ENCODE measurements at regions not wholly inside any gene's neighbourhood (a gene's known extent, or its start where the extent isn't known, plus 50 kb on each side); places are given as distances from the start of the nearest gene placed in this dataset.

- H3K27ac Mint-ChIP-seq (ENCODE audit: unreplicated experiment): no peak overlapping the region
- no peak for DNase-seq
- no peak overlapping the region for H3K4me3 Mint-ChIP-seq (ENCODE audit: unreplicated experiment)
- no peak for TF ChIP-seq CTCF (IDR thresholded peaks at IDR 0.05; ENCODE audit: partially characterized antibody, unreplicated experiment)
- no peaks in the 10 kb centered on the region for H3K27me3 Mint-ChIP-seq (ENCODE audit: unreplicated experiment)
- no peaks in the 10 kb centered on the region for H3K9me3 Mint-ChIP-seq (ENCODE audit: unreplicated experiment)
- peaks cover 10% of the 10 kb centered on the region for H3K4me1 Mint-ChIP-seq (ENCODE audit: low read depth, unreplicated experiment)
- H3K36me3 Mint-ChIP-seq (ENCODE audit: unreplicated experiment): no peaks in the 10 kb centered on the region
Observed at GRCh38 chr6:153944201-153944600, 94.8 kb upstream of the OPRM1 start.

DNA sequence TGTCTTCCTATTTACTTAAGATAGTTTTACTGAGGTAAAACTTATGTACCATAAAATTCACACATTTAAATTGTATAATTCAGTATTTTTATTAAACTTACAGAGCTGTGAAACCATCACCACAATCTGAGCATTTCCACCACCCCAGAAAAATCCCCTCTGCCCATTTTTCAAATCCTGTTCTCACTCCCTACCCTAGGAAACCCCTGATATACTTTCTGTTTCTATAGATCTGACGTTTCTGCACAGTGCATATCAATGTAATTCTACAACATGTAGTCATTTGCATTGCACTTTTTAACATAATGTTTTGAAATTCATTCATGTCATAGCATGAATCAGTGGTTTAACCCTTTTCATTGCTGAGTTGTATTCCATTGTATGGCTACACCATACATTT is 96.7 kb upstream of the OPRM1 start:
- DNase-seq: no peak

GRCh38 chr6:153941768-153942167 is 97.3 kb upstream of the OPRM1 start:
- H3K9me3 Mint-ChIP-seq (ENCODE audit: unreplicated experiment): no peaks in the 10 kb centered on the region
- no peak overlapping the region for H3K27ac Mint-ChIP-seq (ENCODE audit: unreplicated experiment)
- no peak overlapping the region for H3K4me3 Mint-ChIP-seq (ENCODE audit: unreplicated experiment)
- no peaks in the 10 kb centered on the region for H3K27me3 Mint-ChIP-seq (ENCODE audit: unreplicated experiment)
- no peaks in the 10 kb centered on the region for H3K36me3 Mint-ChIP-seq (ENCODE audit: unreplicated experiment)
- no peak for DNase-seq
- no peak for TF ChIP-seq CTCF (IDR thresholded peaks at IDR 0.05; ENCODE audit: partially characterized antibody, unreplicated experiment)
- peaks cover 10% of the 10 kb centered on the region for H3K4me1 Mint-ChIP-seq (ENCODE audit: low read depth, unreplicated experiment)

More for the DNA sequence above, 96.7 kb upstream of the OPRM1 start:
- Mint-ChIP-seq H3K27ac (ENCODE audit: unreplicated experiment) (no peak overlapping the region), H3K36me3 (ENCODE audit: unreplicated experiment) (no peaks in the 10 kb centered on the region), H3K4me3 (ENCODE audit: unreplicated experiment) (no peak overlapping the region), H3K4me1 (ENCODE audit: low read depth, unreplicated experiment) (peaks cover 10% of the 10 kb centered on the region), H3K27me3 (ENCODE audit: unreplicated experiment) (no peaks in the 10 kb centered on the region), H3K9me3 (ENCODE audit: unreplicated experiment) (no peaks in the 10 kb centered on the region)
- no peak for TF ChIP-seq CTCF (IDR thresholded peaks at IDR 0.05; ENCODE audit: partially characterized antibody, unreplicated experiment)

DNA sequence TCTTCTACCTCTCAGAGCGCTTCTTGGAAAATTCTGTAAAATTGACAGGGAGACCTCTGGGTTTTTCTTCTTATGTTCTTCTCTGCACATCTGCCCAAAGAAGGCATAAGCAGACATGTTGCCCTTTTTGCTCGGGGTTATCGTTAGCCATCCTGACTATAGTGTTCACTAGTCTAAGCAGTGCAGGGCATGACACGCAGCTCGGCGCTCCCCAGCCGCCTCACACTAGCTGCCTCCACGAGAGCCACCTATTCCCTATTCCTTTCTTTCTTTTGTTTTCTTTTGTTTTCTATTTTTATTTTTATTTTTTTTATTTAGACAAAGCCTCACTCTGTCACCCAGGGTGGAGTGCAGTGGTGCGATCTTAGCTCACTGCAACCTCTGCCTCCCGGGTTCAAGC is 100.2 kb upstream of the OPRM1 start:
- Mint-ChIP-seq H3K27me3 (ENCODE audit: unreplicated experiment) (no peaks in the 10 kb centered on the region), H3K9me3 (ENCODE audit: unreplicated experiment) (no peaks in the 10 kb centered on the region), H3K36me3 (ENCODE audit: unreplicated experiment) (no peaks in the 10 kb centered on the region), H3K4me3 (ENCODE audit: unreplicated experiment) (no peak overlapping the region), H3K27ac (ENCODE audit: unreplicated experiment) (no peak overlapping the region), H3K4me1 (ENCODE audit: low read depth, unreplicated experiment) (peaks cover 3% of the 10 kb centered on the region)
- no peak for DNase-seq
- no peak for TF ChIP-seq CTCF (IDR thresholded peaks at IDR 0.05; ENCODE audit: partially characterized antibody, unreplicated experiment)

GRCh38 chr6:153931431-153931830 is 107.6 kb upstream of the OPRM1 start:
- Mint-ChIP-seq H3K4me1 (ENCODE audit: low read depth, unreplicated experiment) (no peaks in the 10 kb centered on the region), H3K27me3 (ENCODE audit: unreplicated experiment) (no peaks in the 10 kb centered on the region), H3K4me3 (ENCODE audit: unreplicated experiment) (no peak overlapping the region), H3K36me3 (ENCODE audit: unreplicated experiment) (no peaks in the 10 kb centered on the region), H3K9me3 (ENCODE audit: unreplicated experiment) (no peaks in the 10 kb centered on the region), H3K27ac (ENCODE audit: unreplicated experiment) (no peak overlapping the region)
- no peak for DNase-seq
- no peak for TF ChIP-seq CTCF (IDR thresholded peaks at IDR 0.05; ENCODE audit: partially characterized antibody, unreplicated experiment)
